Myocyte (in vitro differentiated cells): ENCODE measurements at regions not wholly inside any gene's neighbourhood (a gene's known extent, or its start where the extent isn't known, plus 50 kb on each side); places are given as distances from the start of the nearest gene placed in this dataset.

Experiments
- DNase-seq: peaks from one replicate; pipeline ENCODE4 v3.0.0-alpha.2; 2012; ENCODE audit warnings: low read depth

GRCh38 chr1:193706766-193707165 lies 520.4 kb upstream of the B3GALT2 start:
- DNase-seq, result no peak

- no peak for DNase-seq
Measured at GRCh38 chr1:193705554-193705981, 519.2 kb upstream of the B3GALT2 start.

GRCh38 chr1:193703655-193704054 lies 517.2 kb upstream of the B3GALT2 start:
- no peak for DNase-seq

GRCh38 chr1:193703121-193703520 lies 516.7 kb upstream of the B3GALT2 start:
- no peak for DNase-seq

GRCh38 chr1:193701759-193702158 lies 515.3 kb upstream of the B3GALT2 start:
- no peak for DNase-seq

GRCh38 chr1:193700710-193701355 lies 514.4 kb upstream of the B3GALT2 start:
- peak; percentile 13 for DNase-seq

- DNase-seq, result no peak
Measured at GRCh38 chr1:193699261-193699660, 512.8 kb upstream of the B3GALT2 start.

- no peak for DNase-seq
Measured at GRCh38 chr1:193697776-193698175, 511.4 kb upstream of the B3GALT2 start.

- no peak for DNase-seq
Measured at GRCh38 chr1:193697115-193697762, 510.8 kb upstream of the B3GALT2 start.

- no peak for DNase-seq
Measured at GRCh38 chr1:193694741-193695140, 508.3 kb upstream of the B3GALT2 start.

GRCh38 chr1:193685986-193686385 lies 499.6 kb upstream of the B3GALT2 start:
- DNase-seq, result no peak

- DNase-seq, result no peak
Measured at GRCh38 chr1:193681422-193681821, 495.0 kb upstream of the B3GALT2 start.

GRCh38 chr1:193680924-193681316 lies 494.5 kb upstream of the B3GALT2 start:
- no peak for DNase-seq

GRCh38 chr1:193680247-193680923 lies 494.0 kb upstream of the B3GALT2 start:
- DNase-seq, result no peak

GRCh38 chr1:193677874-193678273 lies 491.5 kb upstream of the B3GALT2 start:
- DNase-seq, result no peak

GRCh38 chr1:193676996-193677549 lies 490.7 kb upstream of the B3GALT2 start:
- DNase-seq, result no peak

GRCh38 chr1:193674292-193674944 lies 488.0 kb upstream of the B3GALT2 start:
- DNase-seq, result no peak

- DNase-seq, result no peak
Measured at GRCh38 chr1:193666485-193667083, 480.2 kb upstream of the B3GALT2 start.

GRCh38 chr1:193663965-193664364 lies 477.6 kb upstream of the B3GALT2 start:
- DNase-seq, result no peak

GRCh38 chr1:193662030-193662429 lies 475.6 kb upstream of the B3GALT2 start:
- no peak for DNase-seq

- no peak for DNase-seq
Measured at GRCh38 chr1:193661385-193661784, 475.0 kb upstream of the B3GALT2 start.
